IPS-18a (cell line): ENCODE measurements at regions not wholly inside any gene's neighbourhood (a gene's known extent, or its start where the extent isn't known, plus 50 kb on each side); places are given as distances from the start of the nearest gene placed in this dataset.

Experiments used
- H3K27ac ChIP-seq: one replicate; pipeline ENCODE4 v1.5.1; 2013; ENCODE audit warnings: low read length
- H3K27me3 ChIP-seq: one replicate; pipeline ENCODE4 v1.6.1; 2013; ENCODE audit warnings: mild to moderate bottlenecking, low read length; ENCODE audit not compliant: control insufficient read depth, insufficient read depth
- H3K36me3 ChIP-seq: one replicate; pipeline ENCODE4 v1.6.1; 2013; ENCODE audit warnings: low read depth, low read length; ENCODE audit not compliant: control insufficient read depth
- H3K4me1 ChIP-seq: one replicate; pipeline ENCODE4 v1.6.1; 2013; ENCODE audit warnings: low read depth, low read length; ENCODE audit not compliant: control insufficient read depth
- H3K4me3 ChIP-seq: one replicate; pipeline ENCODE4 v1.5.1; 2013; ENCODE audit warnings: low read length
- H3K9ac ChIP-seq: one replicate; pipeline ENCODE4 v1.6.1; 2013; ENCODE audit warnings: mild to moderate bottlenecking, low read length, moderate library complexity
- H3K9me3 ChIP-seq: one replicate; pipeline ENCODE4 v1.6.1; 2013; ENCODE audit warnings: low read depth, low read length; ENCODE audit not compliant: control insufficient read depth

- Histone ChIP-seq H3K4me3 (no peak overlapping the region), H3K4me1 (no peaks in the 10 kb centered on the region), H3K9ac (no peak overlapping the region), H3K27me3 (no peaks in the 10 kb centered on the region), H3K9me3 (no peaks in the 10 kb centered on the region), H3K27ac (no peak overlapping the region), H3K36me3 (no peaks in the 10 kb centered on the region)
These were observed 437.9 kb downstream of the EFNA5 start for GRCh38 chr5:107232788-107233187.

- Histone ChIP-seq H3K4me1 (no peaks in the 10 kb centered on the region), H3K4me3 (no peak overlapping the region), H3K27me3 (no peaks in the 10 kb centered on the region), H3K9ac (no peak overlapping the region), H3K27ac (no peak overlapping the region), H3K9me3 (no peaks in the 10 kb centered on the region), H3K36me3 (no peaks in the 10 kb centered on the region)
These were observed 438.4 kb downstream of the EFNA5 start for GRCh38 chr5:107232293-107232692.

DNA sequence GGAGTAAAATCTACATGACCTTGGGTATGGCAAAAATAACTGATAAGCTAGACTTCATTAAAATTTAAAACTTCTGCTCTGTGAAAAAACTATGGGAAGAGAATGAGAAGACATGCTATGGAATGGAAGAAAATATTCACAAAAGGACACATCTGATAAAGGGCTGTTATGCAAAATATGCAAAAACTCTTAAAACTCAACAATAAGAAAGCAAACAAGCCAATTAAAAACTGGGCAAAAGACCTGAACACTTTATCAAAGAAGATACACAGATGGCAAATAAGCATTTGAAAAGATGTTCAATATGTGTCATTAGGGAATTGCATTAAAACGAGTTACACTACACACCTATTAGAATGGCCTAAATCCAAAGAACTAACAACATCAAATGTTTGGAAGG is 439.5 kb downstream of the EFNA5 start:
- Histone ChIP-seq H3K4me3 (no peak overlapping the region), H3K36me3 (no peaks in the 10 kb centered on the region), H3K4me1 (no peaks in the 10 kb centered on the region), H3K9ac (no peak overlapping the region), H3K27me3 (no peaks in the 10 kb centered on the region), H3K27ac (no peak overlapping the region), H3K9me3 (no peaks in the 10 kb centered on the region)

DNA sequence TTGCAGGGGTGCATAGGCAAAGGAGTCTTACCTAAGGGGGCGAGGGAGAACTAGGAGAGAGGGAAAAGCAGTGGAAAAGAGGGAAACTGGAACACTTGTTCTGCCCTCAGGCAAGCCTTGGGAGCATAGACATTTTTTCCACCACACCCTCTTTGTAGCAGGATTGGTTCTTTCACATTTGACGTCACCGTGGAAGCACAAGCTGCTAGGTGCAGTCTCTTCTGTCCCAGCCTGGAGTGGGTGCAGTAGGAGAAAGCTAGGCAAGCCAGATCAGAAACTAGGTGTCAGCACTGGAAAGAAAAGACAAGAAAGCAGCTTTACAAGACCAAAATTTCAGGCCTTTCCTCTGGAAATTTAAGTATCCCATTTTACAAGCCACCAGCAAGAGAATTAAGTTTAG is 440.4 kb downstream of the EFNA5 start:
- H3K36me3 ChIP-seq: no peaks in the 10 kb centered on the region
- H3K4me3 ChIP-seq: no peak overlapping the region
- no peaks in the 10 kb centered on the region for H3K4me1 ChIP-seq
- H3K9ac ChIP-seq: no peak overlapping the region
- no peak overlapping the region for H3K27ac ChIP-seq
- no peaks in the 10 kb centered on the region for H3K27me3 ChIP-seq
- H3K9me3 ChIP-seq: no peaks in the 10 kb centered on the region

DNA sequence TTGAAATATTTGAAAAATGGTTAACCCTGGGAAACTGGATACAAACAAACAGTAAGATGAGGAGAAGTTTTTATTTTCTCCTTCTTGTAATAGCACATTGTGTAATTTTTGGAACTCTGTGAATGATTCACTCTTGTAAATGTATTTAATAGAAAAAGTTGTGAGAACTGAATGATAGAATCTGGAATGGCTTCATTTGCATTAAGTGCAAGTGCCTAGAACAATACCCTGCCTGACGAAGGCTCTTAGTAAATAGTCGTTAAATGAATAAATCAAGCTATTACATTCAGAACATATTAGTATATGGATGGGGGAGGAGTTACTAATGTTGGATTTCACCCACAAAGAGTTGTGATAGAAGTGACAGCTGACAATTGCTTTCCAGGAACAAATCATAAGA is 442.5 kb downstream of the EFNA5 start:
- Histone ChIP-seq H3K36me3 (no peaks in the 10 kb centered on the region), H3K9me3 (no peaks in the 10 kb centered on the region), H3K4me1 (no peaks in the 10 kb centered on the region), H3K27ac (no peak overlapping the region), H3K27me3 (no peaks in the 10 kb centered on the region), H3K4me3 (no peak overlapping the region), H3K9ac (no peak overlapping the region)

GRCh38 chr5:107224272-107224671 is 446.5 kb downstream of the EFNA5 start:
- Histone ChIP-seq H3K27me3 (no peaks in the 10 kb centered on the region), H3K36me3 (no peaks in the 10 kb centered on the region), H3K9me3 (no peaks in the 10 kb centered on the region), H3K4me1 (no peaks in the 10 kb centered on the region), H3K4me3 (no peak overlapping the region), H3K27ac (no peak overlapping the region), H3K9ac (no peak overlapping the region)

- Histone ChIP-seq H3K4me1 (no peaks in the 10 kb centered on the region), H3K9me3 (no peaks in the 10 kb centered on the region), H3K9ac (no peak overlapping the region), H3K36me3 (no peaks in the 10 kb centered on the region), H3K4me3 (no peak overlapping the region), H3K27ac (no peak overlapping the region), H3K27me3 (no peaks in the 10 kb centered on the region)
These were observed 447.7 kb downstream of the EFNA5 start for GRCh38 chr5:107223066-107223465.

GRCh38 chr5:107219993-107220392 is 450.7 kb downstream of the EFNA5 start:
- no peaks in the 10 kb centered on the region for H3K4me1 ChIP-seq
- H3K36me3 ChIP-seq: no peaks in the 10 kb centered on the region
- H3K27ac ChIP-seq: no peak overlapping the region
- H3K9me3 ChIP-seq: no peaks in the 10 kb centered on the region
- H3K4me3 ChIP-seq: no peak overlapping the region
- H3K9ac ChIP-seq: no peak overlapping the region
- no peaks in the 10 kb centered on the region for H3K27me3 ChIP-seq

DNA sequence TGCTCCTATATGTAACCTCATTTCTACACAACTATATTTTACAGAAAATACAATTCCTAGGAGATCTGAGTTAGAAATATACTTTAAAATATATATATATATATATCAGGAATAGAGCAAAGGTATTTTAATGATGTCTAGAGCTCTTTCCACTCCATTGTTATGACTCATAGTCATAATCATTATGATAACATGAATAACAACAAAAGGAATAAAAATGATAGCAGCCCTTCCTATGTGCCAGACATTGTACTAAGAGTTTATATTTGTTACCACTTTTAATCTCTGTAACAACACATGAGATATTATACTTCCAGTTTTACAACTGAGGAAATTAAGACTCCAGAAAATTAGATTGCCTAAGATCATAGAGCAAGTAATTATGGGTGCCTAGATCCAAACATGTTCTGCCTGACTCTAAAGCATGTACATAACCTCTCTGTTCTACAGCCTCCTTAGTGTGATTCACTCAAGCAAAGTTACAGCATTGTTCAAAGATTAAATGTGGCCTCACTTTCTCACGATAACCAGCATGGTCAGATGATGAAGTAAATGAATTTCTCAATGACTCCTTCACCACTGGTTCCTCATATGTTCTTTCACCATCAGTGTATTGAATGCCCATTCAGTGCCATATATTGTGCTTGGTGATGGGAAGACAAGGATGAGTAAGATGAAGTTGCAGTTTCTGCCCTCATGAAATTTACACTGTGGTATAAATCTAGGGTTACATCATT is 452.1 kb downstream of the EFNA5 start:
- no peak overlapping the region for H3K27ac ChIP-seq
- H3K27me3 ChIP-seq: no peaks in the 10 kb centered on the region
- no peak overlapping the region for H3K4me3 ChIP-seq
- no peaks in the 10 kb centered on the region for H3K36me3 ChIP-seq
- H3K9ac ChIP-seq: no peak overlapping the region
- H3K4me1 ChIP-seq: no peaks in the 10 kb centered on the region
- H3K9me3 ChIP-seq: no peaks in the 10 kb centered on the region

GRCh38 chr5:107217721-107218130 is 453.0 kb downstream of the EFNA5 start:
- H3K4me1 ChIP-seq: no peaks in the 10 kb centered on the region
- no peaks in the 10 kb centered on the region for H3K27me3 ChIP-seq
- H3K9ac ChIP-seq: no peak overlapping the region
- no peaks in the 10 kb centered on the region for H3K9me3 ChIP-seq
- H3K4me3 ChIP-seq: no peak overlapping the region
- H3K36me3 ChIP-seq: no peaks in the 10 kb centered on the region
- no peak overlapping the region for H3K27ac ChIP-seq

- H3K9ac ChIP-seq: no peak overlapping the region
These were observed 454.1 kb downstream of the EFNA5 start for GRCh38 chr5:107216587-107216986.

DNA sequence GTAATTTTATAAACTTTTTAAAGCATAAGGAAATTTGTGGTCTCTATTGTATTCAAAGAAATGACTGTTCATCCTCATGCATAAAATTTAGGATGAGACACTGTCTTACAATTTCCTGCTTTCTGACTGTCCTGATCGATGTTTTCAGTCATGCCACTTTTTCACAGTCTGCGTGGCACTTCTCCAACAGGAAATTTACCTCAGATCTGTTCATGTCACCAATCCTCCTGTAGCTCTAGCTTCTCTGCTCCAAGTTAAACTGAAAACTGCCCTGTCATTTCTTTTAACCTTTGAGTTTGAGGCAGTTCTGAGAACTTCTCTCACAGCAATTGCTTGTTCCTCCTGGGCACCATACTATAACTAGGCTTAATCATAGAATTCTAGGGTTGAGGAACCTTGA is 455.1 kb downstream of the EFNA5 start:
- Histone ChIP-seq H3K9ac (no peak overlapping the region), H3K4me1 (no peaks in the 10 kb centered on the region), H3K9me3 (no peaks in the 10 kb centered on the region), H3K36me3 (no peaks in the 10 kb centered on the region), H3K27ac (no peak overlapping the region), H3K4me3 (no peak overlapping the region), H3K27me3 (no peaks in the 10 kb centered on the region)

More at GRCh38 chr5:107216587-107216986, 454.1 kb downstream of the EFNA5 start:
- Histone ChIP-seq H3K4me3 (no peak overlapping the region), H3K27me3 (no peaks in the 10 kb centered on the region), H3K27ac (no peak overlapping the region), H3K9me3 (no peaks in the 10 kb centered on the region), H3K4me1 (no peaks in the 10 kb centered on the region), H3K36me3 (no peaks in the 10 kb centered on the region)
